WTC11 (cell line): ENCODE measurements at regions not wholly inside any gene's neighbourhood (a gene's known extent, or its start where the extent isn't known, plus 50 kb on each side); places are given as distances from the start of the nearest gene placed in this dataset.

Experiments used
- ATAC-seq: fragments of 200-7000 bp; cut with Tn5 transposase; 2 replicates; pipeline ENCODE4 v1.10.0; 2021; ENCODE audit warnings: mild to moderate bottlenecking, moderate library complexity
- CTCF ChIA-PET: fragments of 300-600 bp; sonication (Branson Sonifier 250); formaldehyde crosslinking; loops from one replicate; lab custom pipeline; 2021; ENCODE audit warnings: antibody characterized with exemption; lab: Charles Lee
- POLR2A ChIA-PET: fragments of 350-600 bp; sonication (Branson Sonifier 250); formaldehyde crosslinking; loops from one replicate; lab custom pipeline; 2021; ENCODE audit warnings: antibody characterized with exemption; lab: Charles Lee
- DNase-seq: peaks from one replicate; pipeline ENCODE4 v3.0.0; 2021; ENCODE audit warnings: low spot score
- H3K27ac Mint-ChIP-seq: 2 replicates; pipeline ENCODE4 v1.8.0; 2021; ENCODE audit warnings: mixed read lengths
- H3K27me3 Mint-ChIP-seq: 2 replicates; pipeline ENCODE4 v1.8.0; 2021; ENCODE audit warnings: low read depth, mild to moderate bottlenecking, moderate library complexity, mixed read lengths
- H3K36me3 Mint-ChIP-seq: 2 replicates; pipeline ENCODE4 v1.8.0; 2021; ENCODE audit warnings: mixed read lengths
- H3K4me1 Mint-ChIP-seq: 2 replicates; pipeline ENCODE4 v1.8.0; 2022; ENCODE audit warnings: mixed read lengths
- H3K4me3 Mint-ChIP-seq: 2 replicates; pipeline ENCODE4 v1.8.0; 2021; ENCODE audit warnings: mild to moderate bottlenecking, moderate library complexity, mixed read lengths
- H3K9me3 Mint-ChIP-seq: 2 replicates; pipeline ENCODE4 v1.8.0; 2021; ENCODE audit warnings: mixed read lengths
- CTCF ChIP-seq: fragments of 200-600 bp; IDR thresholded peaks from 2 replicates; pipeline ENCODE4 v1.8.0; 2022; ENCODE audit warnings: antibody characterized with exemption
- E2F1 ChIP-seq: sonication (generic); formaldehyde crosslinking; IDR thresholded peaks from 2 replicates; pipeline ENCODE4 v1.8.0; 2022; ENCODE audit warnings: mild to moderate bottlenecking, missing genetic modification reagents
- ERG ChIP-seq: fragments of 250-450 bp; sonication (Bioruptor Pico); IDR thresholded peaks from 2 replicates; pipeline ENCODE4 v1.8.0; 2021; ENCODE audit warnings: mild to moderate bottlenecking
- ESRRA ChIP-seq: sonication (generic); formaldehyde crosslinking; IDR thresholded peaks from 2 replicates; pipeline ENCODE4 v1.8.1; 2022; ENCODE audit warnings: mild to moderate bottlenecking, missing genetic modification reagents, borderline replicate concordance
- FOXJ3 ChIP-seq: sonication (generic); formaldehyde crosslinking; IDR thresholded peaks from 2 replicates; pipeline ENCODE4 v1.9.0; 2021; ENCODE audit warnings: missing genetic modification reagents, mild to moderate bottlenecking, borderline replicate concordance
- FOXP1 ChIP-seq: sonication (generic); formaldehyde crosslinking; IDR thresholded peaks from 2 replicates; pipeline ENCODE4 v1.8.0; 2022; ENCODE audit warnings: missing genetic modification reagents, mild to moderate bottlenecking, moderate library complexity, borderline replicate concordance
- GABPB1 ChIP-seq: sonication (generic); formaldehyde crosslinking; IDR thresholded peaks from 2 replicates; pipeline ENCODE4 v1.8.1; 2023; ENCODE audit warnings: mild to moderate bottlenecking, missing genetic modification reagents
- HMGXB4 ChIP-seq: sonication (generic); formaldehyde crosslinking; IDR thresholded peaks from 2 replicates; pipeline ENCODE4 v1.8.1; 2023; ENCODE audit warnings: mild to moderate bottlenecking, moderate library complexity, missing genetic modification reagents
- JAZF1 ChIP-seq: fragments of 250-450 bp; sonication (Bioruptor Pico); IDR thresholded peaks from 2 replicates; pipeline ENCODE4 v1.9.0; 2021; ENCODE audit warnings: moderate library complexity, mild to moderate bottlenecking, inconsistent platforms
- KAT7 ChIP-seq: sonication (generic); formaldehyde crosslinking; IDR thresholded peaks from 2 replicates; pipeline ENCODE4 v1.8.1; 2023; ENCODE audit warnings: missing genetic modification reagents, mild to moderate bottlenecking, borderline replicate concordance
- MXD4 ChIP-seq: fragments of 250-450 bp; sonication (Bioruptor Pico); IDR thresholded peaks from 2 replicates; pipeline ENCODE4 v1.8.0; 2021; ENCODE audit warnings: mild to moderate bottlenecking, moderate library complexity, borderline replicate concordance
- NR1H2 ChIP-seq: sonication (generic); formaldehyde crosslinking; IDR thresholded peaks from 2 replicates; pipeline ENCODE4 v1.9.0; 2021; ENCODE audit warnings: mild to moderate bottlenecking, moderate library complexity, missing genetic modification reagents
- RELA ChIP-seq: sonication (generic); formaldehyde crosslinking; IDR thresholded peaks from 2 replicates; pipeline ENCODE4 v1.8.1; 2022; ENCODE audit warnings: missing genetic modification reagents, mild to moderate bottlenecking, borderline replicate concordance
- SP1 ChIP-seq: sonication (generic); formaldehyde crosslinking; conservative IDR thresholded peaks from 2 replicates; pipeline ENCODE4 v1.8.1; 2022; ENCODE audit warnings: missing genetic modification reagents
- TP53 ChIP-seq: sonication (generic); formaldehyde crosslinking; IDR thresholded peaks from 2 replicates; pipeline ENCODE4 v1.8.1; 2023; ENCODE audit warnings: mild to moderate bottlenecking, missing genetic modification reagents
- USF1 ChIP-seq: sonication (generic); formaldehyde crosslinking; IDR thresholded peaks from 2 replicates; pipeline ENCODE4 v1.8.0; 2022; ENCODE audit warnings: mild to moderate bottlenecking, missing genetic modification reagents
- ZBTB43 ChIP-seq: sonication (generic); formaldehyde crosslinking; IDR thresholded peaks from 2 replicates; pipeline ENCODE4 v1.8.1; 2023; ENCODE audit warnings: mild to moderate bottlenecking, missing genetic modification reagents
- ZNF121 ChIP-seq: sonication (generic); formaldehyde crosslinking; IDR thresholded peaks from 2 replicates; pipeline ENCODE4 v1.8.0; 2023; ENCODE audit warnings: missing genetic modification reagents
- ZNF219 ChIP-seq: sonication (generic); formaldehyde crosslinking; IDR thresholded peaks from 2 replicates; pipeline ENCODE4 v1.8.0; 2023; ENCODE audit warnings: missing genetic modification reagents, mild to moderate bottlenecking, borderline replicate concordance
- ZNF232 ChIP-seq: sonication (generic); formaldehyde crosslinking; IDR thresholded peaks from 2 replicates; pipeline ENCODE4 v1.8.0; 2022; ENCODE audit warnings: mild to moderate bottlenecking, missing genetic modification reagents
- ZNF263 ChIP-seq: sonication (generic); formaldehyde crosslinking; IDR thresholded peaks from 2 replicates; pipeline ENCODE4 v1.8.1; 2022; ENCODE audit warnings: low read depth, mild to moderate bottlenecking, moderate library complexity, missing genetic modification reagents
- ZNF423 ChIP-seq: fragments of 250-450 bp; sonication (Bioruptor Pico); IDR thresholded peaks from 2 replicates; pipeline ENCODE4 v2.1.2; 2022; ENCODE audit warnings: mild to moderate bottlenecking, moderate library complexity
- TF ChIP-seq, protein P1 (sequence below): sonication (generic); formaldehyde crosslinking; IDR thresholded peaks from 2 replicates; pipeline ENCODE4 v1.8.0; 2022; ENCODE audit warnings: mild to moderate bottlenecking, missing genetic modification reagents

GRCh38 chr4:125082729-125083417, 231.9 kb upstream of the FAT4 start:
- no peak overlapping the region for H3K27ac Mint-ChIP-seq
- no peaks in the 10 kb centered on the region for H3K27me3 Mint-ChIP-seq
- no peaks in the 10 kb centered on the region for H3K9me3 Mint-ChIP-seq
- no peaks in the 10 kb centered on the region for H3K36me3 Mint-ChIP-seq
- ChIA-PET POLR2A (no interaction called here), CTCF (no interaction called here)
- no peak overlapping the region for H3K4me3 Mint-ChIP-seq
- ATAC-seq = no peak
- DNase-seq = no peak
- H3K4me1 Mint-ChIP-seq = peaks cover 3% of the 10 kb centered on the region; the same call in 1 of the 2 replicates
- no peak for TF ChIP-seq CTCF
- no peak for TF ChIP-seq ZNF423
- TF ChIP-seq E2F1 = no peak
- no peak for TF ChIP-seq FOXP1 (CRISPR knock-in tag)
- no peak for TF ChIP-seq ZNF219 (CRISPR knock-in tag)
- TF ChIP-seq FOXJ3 (CRISPR knock-in tag) = no peak
- TF ChIP-seq, protein P1, sequence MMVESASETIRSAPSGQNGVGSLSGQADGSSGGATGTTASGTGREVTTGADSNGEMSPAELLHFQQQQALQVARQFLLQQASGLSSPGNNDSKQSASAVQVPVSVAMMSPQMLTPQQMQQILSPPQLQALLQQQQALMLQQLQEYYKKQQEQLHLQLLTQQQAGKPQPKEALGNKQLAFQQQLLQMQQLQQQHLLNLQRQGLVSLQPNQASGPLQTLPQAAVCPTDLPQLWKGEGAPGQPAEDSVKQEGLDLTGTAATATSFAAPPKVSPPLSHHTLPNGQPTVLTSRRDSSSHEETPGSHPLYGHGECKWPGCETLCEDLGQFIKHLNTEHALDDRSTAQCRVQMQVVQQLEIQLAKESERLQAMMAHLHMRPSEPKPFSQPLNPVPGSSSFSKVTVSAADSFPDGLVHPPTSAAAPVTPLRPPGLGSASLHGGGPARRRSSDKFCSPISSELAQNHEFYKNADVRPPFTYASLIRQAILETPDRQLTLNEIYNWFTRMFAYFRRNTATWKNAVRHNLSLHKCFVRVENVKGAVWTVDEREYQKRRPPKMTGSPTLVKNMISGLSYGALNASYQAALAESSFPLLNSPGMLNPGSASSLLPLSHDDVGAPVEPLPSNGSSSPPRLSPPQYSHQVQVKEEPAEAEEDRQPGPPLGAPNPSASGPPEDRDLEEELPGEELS (CRISPR knock-in tag) = no peak
- no peak for TF ChIP-seq JAZF1 (CRISPR knock-in tag)
- TF ChIP-seq ZNF263 (CRISPR knock-in tag) = no peak
- TF ChIP-seq USF1 (CRISPR knock-in tag) = no peak
- no peak for TF ChIP-seq KAT7 (CRISPR knock-in tag)
- TF ChIP-seq GABPB1 (CRISPR knock-in tag) = no peak
- no peak for TF ChIP-seq TP53
- TF ChIP-seq NR1H2 (CRISPR knock-in tag) = no peak
- no peak for TF ChIP-seq ESRRA
- no peak for TF ChIP-seq ZNF121 (CRISPR knock-in tag)
- TF ChIP-seq ZBTB43 = no peak

GRCh38 chr4:125072269-125072668, 242.5 kb upstream of the FAT4 start:
- ChIA-PET POLR2A (no interaction called here), CTCF (no interaction called here)
- DNase-seq (no peak), ATAC-seq (no peak)
- Mint-ChIP-seq H3K9me3 (no peaks in the 10 kb centered on the region), H3K4me3 (no peak overlapping the region), H3K27me3 (no peaks in the 10 kb centered on the region), H3K27ac (no peak overlapping the region), H3K36me3 (no peaks in the 10 kb centered on the region), H3K4me1 (peaks cover 9% of the 10 kb centered on the region)
- TF ChIP-seq FOXP1 (CRISPR knock-in tag) = no peak
- no peak for TF ChIP-seq HMGXB4 (CRISPR knock-in tag)
- no peak for TF ChIP-seq RELA (CRISPR knock-in tag)
- TF ChIP-seq KAT7 (CRISPR knock-in tag) = no peak
- no peak for TF ChIP-seq CTCF
- no peak for TF ChIP-seq FOXJ3 (CRISPR knock-in tag)
- no peak for TF ChIP-seq ZNF232 (CRISPR knock-in tag)
- no peak for TF ChIP-seq ZNF263 (CRISPR knock-in tag)
- no peak for TF ChIP-seq MXD4 (CRISPR knock-in tag)
- TF ChIP-seq SP1 = no peak
- TF ChIP-seq ERG (CRISPR knock-in tag) = no peak
